Pulmonary artery endothelial cell (primary cell): ENCODE measurements at regions not wholly inside any gene's neighbourhood (a gene's known extent, or its start where the extent isn't known, plus 50 kb on each side); places are given as distances from the start of the nearest gene placed in this dataset.
"Not testable (repeated sequence)": the region's sequence is repeated elsewhere in the genome, so short reads cannot be mapped to it uniquely, and the experiment has no call there.

Experiments
- DNase-seq: peaks from one replicate; pipeline ENCODE4 v3.0.0-alpha.2; 2011; ENCODE audit warnings: low read depth, low spot score

DNA sequence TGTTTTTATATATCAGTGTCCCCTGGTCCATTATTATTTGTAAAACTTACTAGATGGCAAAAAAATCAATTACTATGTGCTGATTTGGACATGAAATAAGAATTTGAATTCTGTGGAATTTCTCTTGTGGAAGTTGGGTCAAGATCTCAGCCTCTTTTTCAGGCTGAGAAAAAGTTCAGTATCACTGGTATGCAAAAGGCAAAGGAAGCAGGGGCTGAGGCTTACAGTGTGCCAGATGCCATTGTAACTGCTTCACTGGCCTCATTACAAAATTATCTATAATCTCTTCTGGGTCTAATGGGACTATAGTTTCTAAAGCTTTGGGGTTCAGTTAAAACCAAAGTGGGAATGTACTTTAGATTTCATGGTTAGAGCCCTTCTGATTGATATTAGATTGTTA lies 125.9 kb upstream of the SLC7A14 start:
- DNase-seq = no peak

GRCh38 chr3:170709046-170709445 lies 123.2 kb upstream of the SLC7A14 start:
- no peak for DNase-seq

DNA sequence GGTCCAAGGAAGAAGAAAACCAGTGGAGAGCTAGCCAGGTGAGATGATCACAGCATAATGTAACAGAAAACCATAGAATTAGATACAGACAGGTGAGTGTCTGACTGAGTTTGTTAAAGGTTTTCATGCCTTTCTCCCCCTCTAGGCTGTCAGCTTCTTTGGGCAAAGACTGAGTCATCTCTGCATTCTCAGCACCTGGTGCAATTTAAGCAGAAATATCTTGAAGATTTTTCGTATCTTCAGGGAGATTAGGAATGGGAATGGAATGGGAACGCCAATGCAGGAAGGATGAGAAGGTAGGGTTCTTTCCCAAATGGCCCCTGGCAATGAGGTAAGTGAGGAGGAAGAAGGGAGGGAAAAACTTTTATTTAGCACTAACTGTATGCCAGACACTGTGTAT lies 122.0 kb upstream of the SLC7A14 start:
- no peak for DNase-seq

GRCh38 chr3:170705131-170705530 lies 119.3 kb upstream of the SLC7A14 start:
- DNase-seq = no peak

GRCh38 chr3:170703121-170703588 lies 117.3 kb upstream of the SLC7A14 start:
- peak; percentile 20 for DNase-seq

DNA sequence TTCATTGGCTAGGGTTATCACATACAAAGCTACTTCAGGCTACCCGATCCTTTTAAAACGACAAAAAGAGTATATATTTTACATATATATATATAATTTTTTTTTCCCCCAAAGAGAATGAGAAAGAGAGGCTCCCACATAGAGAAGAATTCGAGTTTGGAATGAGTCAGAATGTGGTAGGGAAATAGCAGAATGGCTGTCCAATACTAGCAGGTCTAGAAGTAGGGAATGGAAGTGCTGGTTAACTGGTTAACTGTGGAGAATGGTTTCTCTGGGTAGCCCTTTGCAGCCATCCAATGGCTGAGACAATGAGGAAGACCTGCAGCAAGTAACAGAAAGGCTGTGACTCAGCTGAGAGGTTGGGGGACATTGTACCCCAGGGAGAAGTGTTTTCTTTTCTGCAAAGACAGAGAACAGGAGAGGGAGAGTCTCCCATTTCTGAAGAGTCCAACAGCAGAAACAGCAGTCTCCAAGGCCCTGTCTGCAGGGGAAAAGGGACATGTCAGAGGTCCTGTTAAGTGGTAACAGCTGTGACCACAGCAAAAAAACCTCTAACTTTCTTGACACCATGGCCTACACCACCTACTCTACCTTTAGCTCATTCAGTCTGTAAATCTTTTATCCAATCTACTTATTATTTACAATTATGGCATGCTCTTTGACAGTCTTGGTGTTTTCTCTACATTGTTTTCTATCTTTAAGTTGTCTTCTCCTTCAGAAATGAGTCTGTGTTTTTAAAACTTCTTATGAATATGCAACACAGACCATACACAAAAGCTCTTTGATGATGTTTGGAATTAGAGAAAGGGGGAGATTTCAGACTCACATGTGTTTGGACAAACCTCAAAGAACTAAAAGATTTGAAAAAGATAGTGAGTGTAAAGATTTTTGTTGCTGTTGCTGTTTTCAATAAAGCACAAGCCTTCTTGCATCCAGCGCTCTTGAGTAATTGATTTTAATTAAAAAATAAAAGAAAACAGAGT lies 116.1 kb upstream of the SLC7A14 start:
- DNase-seq = no peak

DNA sequence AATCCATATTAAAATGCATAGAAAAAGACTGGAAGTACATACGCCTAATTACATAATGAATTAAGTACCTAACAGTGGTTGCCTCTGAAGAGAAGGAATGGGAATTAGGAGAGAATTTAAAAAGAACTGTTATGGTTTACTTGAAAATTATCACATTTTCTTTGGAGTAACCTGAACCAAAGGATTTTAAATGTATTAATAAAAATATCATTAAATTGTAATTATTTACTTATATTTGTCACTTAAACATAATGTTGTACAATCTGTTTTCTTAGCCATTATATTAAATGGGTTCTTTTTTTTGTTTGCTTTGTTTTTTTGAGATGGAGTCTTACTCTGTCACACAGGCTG lies 114.2 kb upstream of the SLC7A14 start:
- no peak for DNase-seq

DNA sequence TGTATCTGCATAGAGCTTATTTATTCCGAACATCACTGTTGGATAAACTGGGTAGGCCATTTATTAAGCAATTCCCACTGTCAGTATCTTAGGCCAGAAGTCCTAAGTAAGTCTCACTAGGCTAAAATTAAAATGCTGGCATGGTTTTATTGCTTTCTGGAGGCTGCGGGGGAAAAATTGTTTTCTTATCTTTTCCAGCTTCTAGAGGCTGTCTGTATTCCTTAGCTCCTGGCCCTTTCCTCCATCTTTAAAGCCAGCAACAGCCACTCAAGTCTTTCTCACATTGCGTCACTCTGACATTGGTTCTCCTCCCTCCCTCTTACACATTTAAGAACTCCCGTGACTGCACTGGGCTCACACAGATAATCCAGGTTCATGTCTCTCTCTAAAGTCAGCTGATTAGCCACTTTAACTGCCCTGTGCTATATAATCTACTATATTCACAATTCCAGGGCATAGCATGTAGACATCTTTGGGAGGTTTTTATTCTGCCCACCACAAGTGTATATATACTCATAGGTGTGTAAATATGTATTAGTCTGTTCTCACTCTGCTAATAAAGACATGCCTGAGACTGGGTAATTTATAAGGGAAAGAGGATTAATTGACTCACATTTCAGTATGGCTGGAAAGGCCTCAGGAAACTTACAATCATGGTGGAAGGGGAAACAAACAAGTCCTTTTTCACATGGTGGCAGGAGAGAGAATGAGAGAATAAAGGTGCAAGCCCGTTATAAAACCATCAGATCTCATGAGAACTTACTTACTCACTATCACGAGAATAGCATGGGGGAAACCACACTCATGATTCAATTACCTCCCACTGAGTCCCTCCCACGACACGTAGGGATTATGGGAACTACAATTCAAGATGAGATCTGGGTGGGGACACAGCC lies 113.5 kb upstream of the SLC7A14 start:
- DNase-seq = no peak

DNA sequence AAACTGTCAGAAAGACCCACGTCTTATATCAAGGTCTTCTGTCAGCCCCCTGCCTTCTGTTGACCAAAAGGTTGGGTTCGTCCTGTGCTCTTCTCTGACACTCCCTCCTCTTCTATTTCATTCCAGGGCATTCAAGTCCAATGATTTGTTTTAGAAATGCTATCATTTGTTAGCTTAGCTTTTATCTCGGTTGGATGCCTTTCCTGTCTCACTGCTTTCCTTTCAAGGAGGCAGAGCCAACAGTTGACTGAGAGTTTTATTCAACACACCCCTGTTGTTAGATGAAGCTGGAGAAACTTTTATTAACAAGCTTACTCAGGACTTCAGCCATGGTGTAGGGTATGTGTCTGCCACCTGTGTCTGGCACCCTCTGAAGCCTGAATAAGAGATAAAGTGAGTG lies 112.0 kb upstream of the SLC7A14 start:
- DNase-seq = no peak

DNA sequence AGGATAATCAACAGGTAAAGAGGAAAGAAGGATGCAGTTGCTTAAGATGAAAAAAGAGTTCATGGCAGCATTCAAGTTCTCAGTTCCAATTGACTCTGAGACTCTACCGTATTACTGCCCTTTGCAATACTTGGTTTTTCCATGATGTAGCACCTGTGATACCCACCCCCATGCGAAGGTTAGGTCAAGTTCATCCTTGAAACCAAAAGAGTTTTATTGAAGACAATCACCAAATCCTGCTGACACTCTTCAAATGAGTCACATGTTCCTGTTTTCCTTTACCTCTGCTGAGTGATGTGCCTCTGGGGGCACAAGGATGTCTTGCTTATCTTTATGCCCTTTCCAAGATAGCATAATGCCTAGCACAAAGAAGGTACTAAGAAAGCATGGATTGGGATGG lies 111.3 kb upstream of the SLC7A14 start:
- DNase-seq = no peak

DNA sequence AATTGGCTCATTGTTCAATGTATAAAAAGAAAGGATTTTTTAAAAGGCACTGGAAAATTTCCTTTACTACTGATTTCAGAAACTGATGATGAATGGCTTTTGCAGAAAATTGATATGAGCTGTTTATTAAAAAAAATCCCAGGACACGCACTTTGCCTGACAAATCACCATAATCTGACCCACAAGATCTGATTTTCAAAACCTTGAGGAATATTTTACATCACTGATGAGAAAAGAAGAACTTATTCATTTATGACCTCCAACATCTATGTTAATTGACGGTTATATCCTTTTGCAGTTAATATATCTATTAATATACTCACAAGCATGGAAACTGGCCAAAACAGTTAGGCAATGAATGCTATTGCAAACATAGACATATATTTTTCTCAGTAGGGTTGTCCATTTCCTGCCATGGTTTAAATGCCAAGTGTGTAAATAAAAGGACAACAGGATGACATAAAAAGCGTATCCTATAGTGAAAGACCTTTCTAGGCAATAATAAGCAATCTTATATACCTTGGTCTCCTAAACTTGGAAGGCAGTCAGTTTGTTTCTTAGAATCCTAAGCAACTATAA lies 109.7 kb upstream of the SLC7A14 start:
- no peak for DNase-seq

GRCh38 chr3:170692720-170693119 lies 106.8 kb upstream of the SLC7A14 start:
- no peak for DNase-seq

- no peak for DNase-seq
Observed at GRCh38 chr3:170690661-170690981, 104.7 kb upstream of the SLC7A14 start.

DNA sequence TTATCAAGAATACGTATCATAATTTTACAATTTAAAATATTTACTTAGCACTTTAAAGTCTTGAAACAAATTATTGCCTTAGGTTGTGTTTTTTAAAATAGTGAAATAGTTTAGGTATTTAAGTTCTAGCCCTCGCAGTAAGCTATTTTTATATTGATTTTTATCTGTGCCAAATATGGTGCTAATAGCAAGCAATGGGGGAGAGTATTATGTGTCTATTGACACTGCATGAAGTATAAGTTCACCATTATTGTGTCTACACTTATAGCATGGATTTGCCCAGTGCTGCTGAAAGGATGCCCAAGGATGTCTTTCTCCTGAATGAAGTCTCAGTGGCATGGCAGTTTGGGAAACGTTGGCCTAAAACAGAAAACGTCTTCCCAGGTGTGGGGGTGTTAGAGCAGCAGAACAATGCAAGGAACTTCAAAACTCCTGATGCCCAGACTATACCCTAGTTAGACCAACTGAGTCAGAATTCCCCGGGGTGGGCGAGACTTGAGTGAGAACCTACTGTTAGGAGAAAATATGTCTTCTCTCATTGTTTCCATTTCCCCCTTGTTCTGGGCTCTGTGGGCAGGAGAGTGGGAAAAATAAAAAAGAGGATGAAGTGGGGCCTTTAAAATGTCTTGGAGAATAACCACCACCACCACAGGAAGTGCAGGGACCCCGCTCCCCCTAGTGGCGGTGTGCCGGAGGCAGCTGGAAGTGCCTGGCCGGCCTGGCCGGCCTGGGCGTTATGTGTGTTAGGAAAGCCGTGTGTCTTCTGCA lies 104.2 kb upstream of the SLC7A14 start:
- no peak for DNase-seq

DNA sequence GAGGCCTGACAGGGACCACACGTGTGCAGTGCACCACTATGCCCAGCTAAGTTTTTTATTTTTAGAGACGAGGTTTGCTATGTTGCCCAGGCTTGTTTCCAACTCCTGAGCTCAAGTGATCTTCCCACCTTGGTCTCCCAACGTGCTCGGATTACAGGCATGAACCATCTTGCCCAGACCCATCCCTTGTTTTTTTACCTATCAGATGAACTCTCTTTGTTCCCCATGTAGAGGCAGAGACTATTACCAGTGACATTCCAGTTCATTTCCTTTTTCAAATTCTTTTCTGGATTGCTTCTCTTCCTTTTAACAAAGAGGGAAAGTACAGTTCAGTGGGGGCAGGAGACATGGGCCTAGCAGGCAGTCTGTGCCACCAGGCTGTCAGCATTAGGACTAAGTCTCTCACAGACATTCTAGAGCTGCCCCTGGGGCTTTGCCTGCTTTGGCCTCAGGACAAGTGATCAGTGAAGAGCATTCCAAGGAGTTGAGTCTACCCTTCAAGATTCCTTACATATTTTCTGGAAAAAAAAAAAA lies 103.5 kb upstream of the SLC7A14 start:
- peak; percentile 57 for DNase-seq

GRCh38 chr3:170688222-170688621 lies 102.3 kb upstream of the SLC7A14 start:
- not testable (repeated sequence) for DNase-seq

- DNase-seq = no peak
Observed at GRCh38 chr3:170680593-170680992, 94.7 kb upstream of the SLC7A14 start.

- DNase-seq = no peak
Observed at GRCh38 chr3:170679190-170679589, 93.3 kb upstream of the SLC7A14 start.

DNA sequence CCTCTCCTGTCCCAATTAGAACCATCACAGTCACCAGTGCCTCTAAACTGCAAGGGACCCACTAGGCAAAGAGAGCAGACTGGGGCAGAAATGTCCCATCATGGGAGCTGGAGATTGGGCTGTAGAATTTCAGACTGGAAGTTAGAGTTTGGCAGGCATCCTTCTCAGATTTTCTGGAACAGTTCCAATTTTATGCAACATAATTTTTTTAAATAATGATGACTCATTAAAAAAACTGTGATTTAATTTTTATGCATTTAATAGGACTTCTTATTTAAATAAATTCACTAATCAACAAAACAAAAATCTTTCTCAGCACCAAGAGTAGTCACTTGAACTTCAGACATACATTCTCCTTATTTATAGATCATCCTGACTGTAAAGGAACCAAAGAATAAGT lies 84.6 kb upstream of the SLC7A14 start:
- no peak for DNase-seq

- not testable (repeated sequence) for DNase-seq
Observed at GRCh38 chr3:170662986-170663385, 77.1 kb upstream of the SLC7A14 start.

DNA sequence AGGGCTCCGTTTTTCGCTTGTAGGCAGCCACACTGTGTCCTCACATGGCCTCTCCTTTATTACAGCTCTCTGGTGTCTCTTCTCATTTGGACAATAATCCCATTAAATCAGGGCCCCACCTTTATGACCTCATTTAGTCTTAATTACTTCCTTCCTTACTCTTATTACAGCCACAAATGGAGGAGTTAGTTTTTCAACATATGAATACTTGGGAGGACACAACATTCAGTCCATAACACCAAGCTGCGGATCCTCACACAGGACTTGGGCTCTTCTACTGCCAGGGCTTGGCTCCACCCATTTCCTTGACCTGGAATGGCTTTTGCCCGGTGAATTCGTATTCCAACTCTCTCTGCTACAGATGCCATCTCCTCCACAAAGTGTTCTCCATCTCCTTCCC lies 74.3 kb upstream of the SLC7A14 start:
- no peak for DNase-seq
